Cardiac fibroblast (primary cell): ENCODE measurements at regions not wholly inside any gene's neighbourhood (a gene's known extent, or its start where the extent isn't known, plus 50 kb on each side); places are given as distances from the start of the nearest gene placed in this dataset.

Source experiments
- DNase-seq, 2 donors: peaks; one replicate each; pipeline versions ENCODE4 v3.0.0 to v3.0.0-alpha.2; 2010; ENCODE audit warnings: low read depth in 2 of 2
- H3K4me3 ChIP-seq, 2 donors: replicated peaks in 1 of 2; 1 replicate in 1 of 2; 2 replicates in 1 of 2; pipeline ENCODE4 v1.5.1; 2011; ENCODE audit warnings: low read depth in 2 of 2, low read length in 2 of 2, mild to moderate bottlenecking in 2 of 2, moderate library complexity in 1 of 2
- CTCF ChIP-seq: IDR thresholded peaks from one replicate; pipeline ENCODE4 v1.5.1; 2011; ENCODE audit warnings: low read depth, mild to moderate bottlenecking, low read length, inconsistent platforms

- no peak for TF ChIP-seq CTCF
- no peak overlapping the region for H3K4me3 ChIP-seq
- DNase-seq = peak in 1 of 2 donors; percentile 5
Measured at GRCh38 chr9:695252-695651, 146.2 kb upstream of the DMRT1 start.

GRCh38 chr9:696332-697323 lies 144.9 kb upstream of the DMRT1 start:
- H3K4me3 ChIP-seq = no peak overlapping the region
- DNase-seq = peak; percentile 68 to 85
- peak; percentile 41 for TF ChIP-seq CTCF

- TF ChIP-seq CTCF = no peak
- DNase-seq = peak in 1 of 2 donors; percentile 71
- H3K4me3 ChIP-seq = no peak overlapping the region
Measured at GRCh38 chr9:698276-698675, 143.2 kb upstream of the DMRT1 start.

- TF ChIP-seq CTCF = no peak
- H3K4me3 ChIP-seq = no peak overlapping the region
- no peak for DNase-seq
Measured at GRCh38 chr9:698954-699353, 142.5 kb upstream of the DMRT1 start.

GRCh38 chr9:699396-699795 lies 142.1 kb upstream of the DMRT1 start:
- no peak overlapping the region for H3K4me3 ChIP-seq
- DNase-seq = no peak
- no peak for TF ChIP-seq CTCF

GRCh38 chr9:700365-701282 lies 140.9 kb upstream of the DMRT1 start:
- H3K4me3 ChIP-seq = no peak overlapping the region
- TF ChIP-seq CTCF = no peak
- DNase-seq = no peak
